ENCODE measurements at regions not wholly inside any gene's neighbourhood (a gene's known extent, or its start where the extent isn't known, plus 50 kb on each side); places are given as distances from the start of the nearest gene placed in this dataset.

DNA sequence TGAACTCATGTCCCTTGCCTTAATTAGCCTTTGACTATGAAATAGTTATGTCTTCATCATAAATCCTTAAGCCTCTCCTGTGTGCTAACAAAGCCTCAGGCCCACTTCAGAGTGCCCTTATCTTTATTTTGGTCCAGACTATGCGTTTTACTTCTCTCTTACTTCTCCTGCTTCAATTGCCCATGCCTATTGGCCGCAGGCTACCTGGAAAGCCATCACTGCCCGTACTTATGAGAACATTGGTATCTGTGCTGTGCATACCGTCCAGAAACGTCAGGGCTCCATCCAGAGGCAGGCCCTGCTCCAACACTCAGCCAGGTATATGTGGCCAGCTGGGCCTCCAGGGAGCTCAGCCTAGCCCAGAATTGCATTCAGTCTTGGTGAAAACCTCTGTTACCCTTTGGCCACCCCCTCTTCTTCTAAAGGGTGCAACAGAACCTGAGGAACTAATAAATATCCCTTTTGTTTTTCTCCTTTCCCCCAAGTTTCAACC lies 212.4 kb upstream of the MTPN start:
- TF ChIP-seq, protein P1, sequence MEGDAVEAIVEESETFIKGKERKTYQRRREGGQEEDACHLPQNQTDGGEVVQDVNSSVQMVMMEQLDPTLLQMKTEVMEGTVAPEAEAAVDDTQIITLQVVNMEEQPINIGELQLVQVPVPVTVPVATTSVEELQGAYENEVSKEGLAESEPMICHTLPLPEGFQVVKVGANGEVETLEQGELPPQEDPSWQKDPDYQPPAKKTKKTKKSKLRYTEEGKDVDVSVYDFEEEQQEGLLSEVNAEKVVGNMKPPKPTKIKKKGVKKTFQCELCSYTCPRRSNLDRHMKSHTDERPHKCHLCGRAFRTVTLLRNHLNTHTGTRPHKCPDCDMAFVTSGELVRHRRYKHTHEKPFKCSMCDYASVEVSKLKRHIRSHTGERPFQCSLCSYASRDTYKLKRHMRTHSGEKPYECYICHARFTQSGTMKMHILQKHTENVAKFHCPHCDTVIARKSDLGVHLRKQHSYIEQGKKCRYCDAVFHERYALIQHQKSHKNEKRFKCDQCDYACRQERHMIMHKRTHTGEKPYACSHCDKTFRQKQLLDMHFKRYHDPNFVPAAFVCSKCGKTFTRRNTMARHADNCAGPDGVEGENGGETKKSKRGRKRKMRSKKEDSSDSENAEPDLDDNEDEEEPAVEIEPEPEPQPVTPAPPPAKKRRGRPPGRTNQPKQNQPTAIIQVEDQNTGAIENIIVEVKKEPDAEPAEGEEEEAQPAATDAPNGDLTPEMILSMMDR (conservative IDR thresholded peaks at IDR 0.05; ENCODE audit: low read depth, low read length): no peak
- no peak for TF ChIP-seq EZH2 (IDR thresholded peaks at IDR 0.05; ENCODE audit: borderline replicate concordance, low read depth, low read length, poor library complexity, severe bottlenecking)

Data from A673 (cell line).